IMR-90 (cell line): ENCODE measurements at regions not wholly inside any gene's neighbourhood (a gene's known extent, or its start where the extent isn't known, plus 50 kb on each side); places are given as distances from the start of the nearest gene placed in this dataset.

ENCODE experiments used
- ATAC-seq: fragments of 200-7000 bp; cut with Tn5 transposase; 2 replicates; pipeline ENCODE4 v1.9.1; 2020; ENCODE audit warnings: low read depth, mild to moderate bottlenecking, moderate library complexity
- BruUV-seq: library from RNA; stranded (reverse); fragments of 400-500 nt; replicated peaks from 2 replicates; lab custom pipeline; 2021; lab: Mats Ljungman, UMichigan
- CTCF ChIA-PET: fragments of 300-600 bp; formaldehyde crosslinking; extraction: SDS; loops from one replicate; lab custom pipeline; 2021; ENCODE audit warnings: antibody characterized with exemption; lab: Yijun Ruan, JAX
- POLR2A ChIA-PET: fragments of 300-600 bp; sonication (Branson Sonifier 250); formaldehyde crosslinking; loops from one replicate; lab custom pipeline; 2022; ENCODE audit warnings: antibody characterized with exemption; ENCODE audit not compliant: unreplicated experiment; lab: Charles Lee
- DNase-seq: peaks from one replicate; pipeline ENCODE4 v3.0.0; 2013
- H2AFZ ChIP-seq: replicated peaks from 2 replicates; pipeline ENCODE3; 2013; ENCODE audit warnings: low read length, mild to moderate bottlenecking; ENCODE audit not compliant: poor library complexity
- H2AK5ac ChIP-seq: 2 replicates; pipeline ENCODE4 v1.6.1; 2013; ENCODE audit warnings: low read depth, low read length, inconsistent platforms
- H2AK9ac ChIP-seq: replicated peaks from 2 replicates; pipeline ENCODE3; 2013; ENCODE audit warnings: mild to moderate bottlenecking, low read depth, low read length, moderate library complexity; ENCODE audit not compliant: poor library complexity
- H2BK120ac ChIP-seq: 2 replicates; pipeline ENCODE4 v1.6.1; 2013; ENCODE audit warnings: low read depth, low read length, inconsistent platforms
- H2BK15ac ChIP-seq: 3 replicates; pipeline ENCODE4 v1.6.1; 2013; ENCODE audit warnings: low read depth, low read length, inconsistent platforms
- H2BK20ac ChIP-seq: 2 replicates; pipeline ENCODE4 v1.6.1; 2013; ENCODE audit warnings: low read depth, mild to moderate bottlenecking, inconsistent platforms, low read length, moderate library complexity
- H2BK5ac ChIP-seq: 2 replicates; pipeline ENCODE4 v1.6.1; 2013; ENCODE audit warnings: mild to moderate bottlenecking, low read depth, low read length, inconsistent platforms; ENCODE audit not compliant: poor library complexity, severe bottlenecking
- H3K14ac ChIP-seq: replicated peaks from 2 replicates; pipeline ENCODE4 v1.6.1; 2013; ENCODE audit warnings: low read depth, low read length, inconsistent platforms
- H3K18ac ChIP-seq: 2 replicates; pipeline ENCODE4 v1.6.1; 2013; ENCODE audit warnings: low read depth, low read length, control low read depth
- H3K23ac ChIP-seq: 2 replicates; pipeline ENCODE4 v1.6.1; 2013; ENCODE audit warnings: low read depth, low read length, inconsistent platforms
- H3K27ac ChIP-seq: 2 replicates; pipeline ENCODE4 v1.5.1; 2013; ENCODE audit warnings: mild to moderate bottlenecking, control low read depth, low read length; ENCODE audit not compliant: insufficient read depth
- H3K27me3 ChIP-seq: 2 replicates; pipeline ENCODE4 v1.6.1; 2013; ENCODE audit warnings: low read length; ENCODE audit not compliant: control insufficient read depth, insufficient read depth
- H3K36me3 ChIP-seq: 2 replicates; pipeline ENCODE4 v1.6.1; 2013; ENCODE audit warnings: low read length, mixed read lengths; ENCODE audit not compliant: control insufficient read depth, insufficient read depth
- H3K4ac ChIP-seq: 2 replicates; pipeline ENCODE4 v1.6.1; 2013; ENCODE audit warnings: low read depth, low read length, inconsistent platforms
- H3K4me1 ChIP-seq: 2 replicates; pipeline ENCODE4 v1.6.1; 2013; ENCODE audit warnings: low read length, mixed read lengths; ENCODE audit not compliant: control insufficient read depth, insufficient read depth
- H3K4me2 ChIP-seq: 2 replicates; pipeline ENCODE4 v1.6.1; 2013; ENCODE audit warnings: low read depth, mild to moderate bottlenecking, control low read depth, low read length, moderate library complexity
- H3K4me3 ChIP-seq: 2 replicates; pipeline ENCODE4 v1.5.1; 2013; ENCODE audit warnings: low read depth, mild to moderate bottlenecking, control low read depth, low read length, moderate library complexity; ENCODE audit not compliant: insufficient read depth
- H3K56ac ChIP-seq: 2 replicates; pipeline ENCODE4 v1.6.1; 2013; ENCODE audit warnings: low read length, inconsistent platforms; ENCODE audit not compliant: insufficient read depth; ENCODE audit errors: extremely low read depth
- H3K79me1 ChIP-seq, 2 experiments: 2 replicates each; pipeline ENCODE4 v1.6.1; 2013; ENCODE audit warnings: low read length in 2 of 2, inconsistent platforms in 1 of 2, low read depth in 1 of 2
- H3K9ac ChIP-seq: 2 replicates; pipeline ENCODE4 v1.6.1; 2013; ENCODE audit warnings: low read depth, low read length, control low read depth
- H3K9me1 ChIP-seq: 2 replicates; pipeline ENCODE4 v1.6.1; 2013; ENCODE audit warnings: low read length, inconsistent platforms; ENCODE audit not compliant: insufficient read depth
- H3K9me3 ChIP-seq: 2 replicates; pipeline ENCODE4 v1.6.1; 2013; ENCODE audit warnings: low read length; ENCODE audit not compliant: control insufficient read depth, insufficient read depth
- H4K20me1 ChIP-seq: 2 replicates; pipeline ENCODE4 v1.6.1; 2013; ENCODE audit warnings: low read length, inconsistent platforms; ENCODE audit not compliant: insufficient read depth
- H4K5ac ChIP-seq: 2 replicates; pipeline ENCODE4 v1.6.1; 2013; ENCODE audit warnings: mild to moderate bottlenecking, low read depth, low read length, control low read depth
- H4K8ac ChIP-seq, 2 experiments: 2 replicates each; pipeline ENCODE4 v1.6.1; 2013; ENCODE audit warnings: low read depth in 2 of 2, low read length in 2 of 2, control low read depth in 1 of 2, inconsistent platforms in 1 of 2
- H4K91ac ChIP-seq: 2 replicates; pipeline ENCODE4 v1.6.1; 2013; ENCODE audit warnings: low read depth, low read length, inconsistent platforms; ENCODE audit not compliant: insufficient read depth
- BHLHE40 ChIP-seq: fragments of 150-350 bp; IDR thresholded peaks from 2 replicates; pipeline ENCODE4 v1.6.1; 2016; ENCODE audit warnings: mild to moderate bottlenecking, low read depth, low read length
- CEBPB ChIP-seq: IDR thresholded peaks from 2 replicates; pipeline ENCODE4 v1.6.1; 2012; ENCODE audit warnings: low read depth, low read length, improper control_type of control experiment
- CHD1 ChIP-seq: IDR thresholded peaks from 2 replicates; pipeline ENCODE4 v1.6.1; 2012; ENCODE audit warnings: low read depth, low read length, improper control_type of control experiment
- ELK1 ChIP-seq: fragments of 150-350 bp; IDR thresholded peaks from 2 replicates; pipeline ENCODE4 v1.6.1; 2016; ENCODE audit warnings: low read depth, mild to moderate bottlenecking, low read length, moderate library complexity, borderline replicate concordance
- FOS ChIP-seq: fragments of 150-350 bp; IDR thresholded peaks from 2 replicates; pipeline ENCODE4 v1.6.1; 2016; ENCODE audit warnings: low read depth, low read length
- MAFK ChIP-seq: IDR thresholded peaks from 2 replicates; pipeline ENCODE4 v1.6.1; 2012; ENCODE audit warnings: low read depth, low read length, improper control_type of control experiment
- MAZ ChIP-seq: IDR thresholded peaks from 2 replicates; pipeline ENCODE4 v1.6.1; 2012; ENCODE audit warnings: low read depth, mild to moderate bottlenecking, low read length, improper control_type of control experiment, moderate library complexity, borderline replicate concordance
- MXI1 ChIP-seq: IDR thresholded peaks from 2 replicates; pipeline ENCODE4 v1.6.1; 2012; ENCODE audit warnings: low read depth, mild to moderate bottlenecking, low read length, moderate library complexity, borderline replicate concordance
- POLR2A ChIP-seq: IDR thresholded peaks from 2 replicates; pipeline ENCODE4 v1.6.1; 2012; ENCODE audit warnings: mild to moderate bottlenecking, low read depth, low read length
- RAD21 ChIP-seq: IDR thresholded peaks from 2 replicates; pipeline ENCODE4 v1.6.1; 2012; ENCODE audit warnings: low read length, improper control_type of control experiment
- RCOR1 ChIP-seq: IDR thresholded peaks from 2 replicates; pipeline ENCODE4 v1.6.1; 2012; ENCODE audit warnings: mild to moderate bottlenecking, low read length, improper control_type of control experiment; ENCODE audit not compliant: insufficient replicate concordance
- SMC3 ChIP-seq: fragments of 150-350 bp; IDR thresholded peaks from 2 replicates; pipeline ENCODE4 v1.6.1; 2016; ENCODE audit warnings: low read depth, mild to moderate bottlenecking, antibody characterized with exemption, low read length, moderate library complexity
- USF2 ChIP-seq: fragments of 150-350 bp; IDR thresholded peaks from 2 replicates; pipeline ENCODE4 v1.6.1; 2017; ENCODE audit warnings: mild to moderate bottlenecking, antibody characterized with exemption, low read length, low read depth
- WGBS, 2 experiments: methylation state at CpG; one replicate each; pipeline versions ENCODE4 v1.1.5 to v1.1.7; 2013; ENCODE audit warnings: missing lambda C conversion rate in 2 of 2; ENCODE audit not compliant: insufficient read length in 1 of 2; ENCODE audit errors: extremely low coverage in 2 of 2; 5-methylcytosine and 5-hydroxymethylcytosine counted together
- dilution Hi-C: fragments of 300-500 bp; cut with HindIII; formaldehyde crosslinking; loops from one replicate; pipeline ENCODE4 v1.14.3; 2018; ENCODE audit warnings: low sequenced_read_pairs; ENCODE audit not compliant: unreplicated experiment
- in situ Hi-C: fragments of 300-500 bp; cut with MboI; formaldehyde crosslinking; loops from 3 replicates; pipeline ENCODE4 v1.14.3; 2019; ENCODE audit warnings: low sequenced_read_pairs, inconsistent platforms, mixed read lengths
- intact Hi-C: fragments of 100-400 bp; cut with micrococcal nuclease; formaldehyde crosslinking; loops from 2 replicates; pipeline ENCODE4 v1.10.0; 2022
- TF ChIP-seq, protein P1 (sequence below): conservative IDR thresholded peaks from 2 replicates; pipeline ENCODE4 v1.5.1; 2012; ENCODE audit warnings: mild to moderate bottlenecking, low read depth, low read length, improper control_type of control experiment

- no TSS peak for BruUV-seq
- Histone ChIP-seq H3K79me1 (no peaks in the 10 kb centered on the region), H4K20me1 (no peaks in the 10 kb centered on the region), H4K5ac (no peak overlapping the region), H3K36me3 (no peaks in the 10 kb centered on the region), H2AFZ (no peak overlapping the region), H3K9me1 (no peaks in the 10 kb centered on the region), H3K4me1 (no peaks in the 10 kb centered on the region), H3K14ac (no peak overlapping the region), H3K56ac (no peak overlapping the region), H2BK15ac (no peak overlapping the region), H3K18ac (no peak overlapping the region), H3K23ac (no peak overlapping the region), H2BK120ac (no peak overlapping the region), H3K4me2 (no peak overlapping the region), H4K91ac (no peak overlapping the region), H3K27ac (no peak overlapping the region), H3K4ac (no peak overlapping the region), H3K9ac (no peak overlapping the region), H2BK20ac (no peak overlapping the region), H2BK5ac (no peak overlapping the region), H2AK9ac (no peak overlapping the region), H3K9me3 (no peaks in the 10 kb centered on the region), H3K4me3 (no peak overlapping the region), H2AK5ac (no peak overlapping the region), H4K8ac (no peak overlapping the region), H3K27me3 (no peaks in the 10 kb centered on the region)
- dilution Hi-C loops: no loop called here
- TF ChIP-seq, protein P1, sequence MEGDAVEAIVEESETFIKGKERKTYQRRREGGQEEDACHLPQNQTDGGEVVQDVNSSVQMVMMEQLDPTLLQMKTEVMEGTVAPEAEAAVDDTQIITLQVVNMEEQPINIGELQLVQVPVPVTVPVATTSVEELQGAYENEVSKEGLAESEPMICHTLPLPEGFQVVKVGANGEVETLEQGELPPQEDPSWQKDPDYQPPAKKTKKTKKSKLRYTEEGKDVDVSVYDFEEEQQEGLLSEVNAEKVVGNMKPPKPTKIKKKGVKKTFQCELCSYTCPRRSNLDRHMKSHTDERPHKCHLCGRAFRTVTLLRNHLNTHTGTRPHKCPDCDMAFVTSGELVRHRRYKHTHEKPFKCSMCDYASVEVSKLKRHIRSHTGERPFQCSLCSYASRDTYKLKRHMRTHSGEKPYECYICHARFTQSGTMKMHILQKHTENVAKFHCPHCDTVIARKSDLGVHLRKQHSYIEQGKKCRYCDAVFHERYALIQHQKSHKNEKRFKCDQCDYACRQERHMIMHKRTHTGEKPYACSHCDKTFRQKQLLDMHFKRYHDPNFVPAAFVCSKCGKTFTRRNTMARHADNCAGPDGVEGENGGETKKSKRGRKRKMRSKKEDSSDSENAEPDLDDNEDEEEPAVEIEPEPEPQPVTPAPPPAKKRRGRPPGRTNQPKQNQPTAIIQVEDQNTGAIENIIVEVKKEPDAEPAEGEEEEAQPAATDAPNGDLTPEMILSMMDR: no peak
- no peak for TF ChIP-seq FOS
- no peak for TF ChIP-seq SMC3
- no peak for TF ChIP-seq BHLHE40
- TF ChIP-seq CEBPB: no peak
- no peak for TF ChIP-seq MAZ
- TF ChIP-seq ELK1: no peak
- TF ChIP-seq RCOR1: no peak
- no peak for TF ChIP-seq RAD21
- TF ChIP-seq CHD1: no peak
- TF ChIP-seq MAFK: no peak
- TF ChIP-seq USF2: no peak
- no peak for TF ChIP-seq POLR2A
- no peak for TF ChIP-seq MXI1
- in situ Hi-C loops: no loop called here
- WGBS, 2 experiments: no CpG with 5 or more reads among the region's 1 CpG
- DNase-seq: no peak
- ChIA-PET CTCF (no interaction called here), POLR2A (no interaction called here)
- intact Hi-C loops: no loop called here
- no peak for ATAC-seq
These were observed 59.3 kb upstream of the DPT start for GRCh38 chr1:168788258-168788657.
